ENCODE measurements at regions not wholly inside any gene's neighbourhood (a gene's known extent, or its start where the extent isn't known, plus 50 kb on each side); places are given as distances from the start of the nearest gene placed in this dataset.

GRCh38 chr12:105721891-105722290 lies 391.4 kb downstream of the C12orf75 start:
- H3K4me1 ChIP-seq, result no peaks in the 10 kb centered on the region
- H3K27me3 ChIP-seq, result no peaks in the 10 kb centered on the region
- no peaks in the 10 kb centered on the region for H3K36me3 ChIP-seq
- DNase-seq, result no peak
- intact Hi-C loops (cut with DNase I; ENCODE audit: low total_unique reads), result no loop called here
- H3K9me3 ChIP-seq, result no peaks in the 10 kb centered on the region
- no peak overlapping the region for H3K4me3 ChIP-seq
- TF ChIP-seq, protein P1, sequence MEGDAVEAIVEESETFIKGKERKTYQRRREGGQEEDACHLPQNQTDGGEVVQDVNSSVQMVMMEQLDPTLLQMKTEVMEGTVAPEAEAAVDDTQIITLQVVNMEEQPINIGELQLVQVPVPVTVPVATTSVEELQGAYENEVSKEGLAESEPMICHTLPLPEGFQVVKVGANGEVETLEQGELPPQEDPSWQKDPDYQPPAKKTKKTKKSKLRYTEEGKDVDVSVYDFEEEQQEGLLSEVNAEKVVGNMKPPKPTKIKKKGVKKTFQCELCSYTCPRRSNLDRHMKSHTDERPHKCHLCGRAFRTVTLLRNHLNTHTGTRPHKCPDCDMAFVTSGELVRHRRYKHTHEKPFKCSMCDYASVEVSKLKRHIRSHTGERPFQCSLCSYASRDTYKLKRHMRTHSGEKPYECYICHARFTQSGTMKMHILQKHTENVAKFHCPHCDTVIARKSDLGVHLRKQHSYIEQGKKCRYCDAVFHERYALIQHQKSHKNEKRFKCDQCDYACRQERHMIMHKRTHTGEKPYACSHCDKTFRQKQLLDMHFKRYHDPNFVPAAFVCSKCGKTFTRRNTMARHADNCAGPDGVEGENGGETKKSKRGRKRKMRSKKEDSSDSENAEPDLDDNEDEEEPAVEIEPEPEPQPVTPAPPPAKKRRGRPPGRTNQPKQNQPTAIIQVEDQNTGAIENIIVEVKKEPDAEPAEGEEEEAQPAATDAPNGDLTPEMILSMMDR (IDR thresholded peaks at IDR 0.05), result no peak
- no peak for TF ChIP-seq POLR2A (IDR thresholded peaks at IDR 0.05)
- no peak overlapping the region for H3K27ac ChIP-seq

GRCh38 chr12:105723066-105723465 lies 392.6 kb downstream of the C12orf75 start:
- no peaks in the 10 kb centered on the region for H3K27me3 ChIP-seq
- TF ChIP-seq, protein P1 (IDR thresholded peaks at IDR 0.05), result no peak
- TF ChIP-seq POLR2A (IDR thresholded peaks at IDR 0.05), result no peak
- no peak for DNase-seq
- H3K4me3 ChIP-seq, result no peak overlapping the region
- intact Hi-C loops (cut with DNase I; ENCODE audit: low total_unique reads), result no loop called here
- H3K27ac ChIP-seq, result no peak overlapping the region
- no peaks in the 10 kb centered on the region for H3K36me3 ChIP-seq
- no peaks in the 10 kb centered on the region for H3K4me1 ChIP-seq
- H3K9me3 ChIP-seq, result no peaks in the 10 kb centered on the region

DNA sequence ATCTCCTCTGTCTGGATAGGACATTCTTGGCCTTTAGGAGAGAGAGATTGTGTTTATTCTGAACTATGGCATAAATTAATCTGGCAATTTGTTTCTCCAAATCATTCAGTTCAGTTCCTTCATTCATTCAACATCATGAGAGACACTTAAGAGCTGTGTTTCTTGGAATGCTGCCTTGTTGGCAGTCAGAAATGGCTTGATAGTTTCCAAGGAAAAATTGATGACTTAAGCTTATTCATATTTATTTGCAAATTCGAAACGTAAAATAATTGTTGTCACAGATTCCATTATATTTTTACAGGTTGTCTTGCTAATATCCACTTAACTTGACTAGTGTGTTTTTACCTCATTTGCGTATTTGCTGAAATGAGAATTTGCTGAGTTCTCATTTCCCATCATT lies 393.0 kb downstream of the C12orf75 start:
- Histone ChIP-seq H3K27me3 (no peaks in the 10 kb centered on the region), H3K4me1 (no peaks in the 10 kb centered on the region), H3K4me3 (no peak overlapping the region), H3K27ac (no peak overlapping the region), H3K9me3 (no peaks in the 10 kb centered on the region), H3K36me3 (no peaks in the 10 kb centered on the region)
- intact Hi-C loops (cut with DNase I; ENCODE audit: low total_unique reads), result no loop called here
- TF ChIP-seq POLR2A (IDR thresholded peaks at IDR 0.05), result no peak
- TF ChIP-seq, protein P1 (IDR thresholded peaks at IDR 0.05), result no peak
- no peak for DNase-seq

DNA sequence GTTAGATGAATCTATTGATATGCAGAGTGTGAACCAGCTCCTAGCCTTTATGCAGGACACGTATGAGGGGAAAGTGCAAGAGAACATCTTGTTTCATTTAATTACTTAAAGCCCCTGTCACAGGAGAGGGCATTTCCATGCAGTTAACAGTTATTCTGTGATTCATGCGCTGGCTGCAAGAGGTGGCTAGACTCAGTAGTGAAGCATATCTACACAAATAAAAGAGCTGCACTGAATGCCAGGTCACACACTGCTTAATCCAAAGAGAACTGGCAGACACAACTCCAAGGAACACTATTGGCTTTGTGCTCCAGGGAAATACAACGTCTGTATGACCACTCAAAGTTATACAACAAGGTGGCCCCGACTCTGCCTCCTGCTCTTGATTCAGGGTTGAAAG lies 394.1 kb downstream of the C12orf75 start:
- Histone ChIP-seq H3K4me3 (no peak overlapping the region), H3K9me3 (no peaks in the 10 kb centered on the region), H3K36me3 (no peaks in the 10 kb centered on the region), H3K27ac (no peak overlapping the region), H3K4me1 (no peaks in the 10 kb centered on the region), H3K27me3 (no peaks in the 10 kb centered on the region)
- no peak for DNase-seq
- TF ChIP-seq POLR2A (IDR thresholded peaks at IDR 0.05), result no peak
- TF ChIP-seq, protein P1 (IDR thresholded peaks at IDR 0.05), result no peak
- intact Hi-C loops (cut with DNase I; ENCODE audit: low total_unique reads), result no loop called here

- TF ChIP-seq, protein P1 (IDR thresholded peaks at IDR 0.05), result no peak
- no peak for TF ChIP-seq POLR2A (IDR thresholded peaks at IDR 0.05)
- DNase-seq, result no peak
These were observed 394.6 kb downstream of the C12orf75 start for GRCh38 chr12:105725054-105725453.

More at GRCh38 chr12:105725054-105725453, 394.6 kb downstream of the C12orf75 start:
- H3K9me3 ChIP-seq, result no peaks in the 10 kb centered on the region
- H3K4me3 ChIP-seq, result no peak overlapping the region
- intact Hi-C loops (cut with DNase I; ENCODE audit: low total_unique reads), result no loop called here
- no peak overlapping the region for H3K27ac ChIP-seq
- H3K27me3 ChIP-seq, result no peaks in the 10 kb centered on the region
- H3K4me1 ChIP-seq, result no peaks in the 10 kb centered on the region
- no peaks in the 10 kb centered on the region for H3K36me3 ChIP-seq

Data from uterus (tissue), 3 donors.